Vagina (tissue), 2 donors: ENCODE measurements at regions not wholly inside any gene's neighbourhood (a gene's known extent, or its start where the extent isn't known, plus 50 kb on each side); places are given as distances from the start of the nearest gene placed in this dataset.
"Not testable (repeated sequence)": the region's sequence is repeated elsewhere in the genome, so short reads cannot be mapped to it uniquely, and the experiment has no call there.

Experiments used
- DNase-seq, 2 donors: peaks; one replicate each; pipeline ENCODE4 v3.0.0-alpha.2; 2017; ENCODE audit errors: extremely low spot score in 2 of 2
- H3K27ac ChIP-seq: fragments of 200-600 bp; sonication (generic); one replicate; pipeline ENCODE4 v1.5.1; 2019
- H3K27me3 ChIP-seq: fragments of 200-600 bp; sonication (generic); one replicate; pipeline ENCODE4 v1.5.1; 2019
- H3K36me3 ChIP-seq, 2 donors: fragments of 200-600 bp; sonication (generic); one replicate each; pipeline ENCODE4 v1.5.1; 2017 to 2019
- H3K4me1 ChIP-seq: fragments of 200-600 bp; sonication (generic); one replicate; pipeline ENCODE4 v1.5.1; 2019
- H3K4me3 ChIP-seq, 2 donors: fragments of 200-600 bp; sonication (generic); 1 replicate in 1 of 2; 2 replicates in 1 of 2; pipeline ENCODE4 v1.5.1; 2016 to 2019
- H3K9me3 ChIP-seq: fragments of 200-600 bp; sonication (generic); one replicate; pipeline ENCODE4 v1.5.1; 2019
- CTCF ChIP-seq, 3 experiments: fragments of 450-650 bp in 2 of 3; fragments of 200-600 bp in 1 of 3; sonication (generic) in 1 of 3; IDR thresholded peaks; one replicate each; pipeline ENCODE4 v1.5.1; 2017 to 2019; ENCODE audit warnings: antibody characterized with exemption in 3 of 3, mild to moderate bottlenecking in 2 of 3, moderate library complexity in 2 of 3
- POLR2A ChIP-seq, 2 donors: fragments of 450-650 bp; IDR thresholded peaks; one replicate each; pipeline ENCODE4 v1.6.1; 2017; ENCODE audit warnings: antibody characterized with exemption in 2 of 2, mild to moderate bottlenecking in 2 of 2, moderate library complexity in 2 of 2
- POLR2AphosphoS5 ChIP-seq, 2 donors: sonication (generic); formaldehyde crosslinking; IDR thresholded peaks; one replicate each; pipeline ENCODE4 v1.9.0; 2017; ENCODE audit warnings: antibody characterized with exemption in 2 of 2, mild to moderate bottlenecking in 2 of 2, low read depth in 1 of 2; ENCODE audit not compliant: insufficient read depth in 1 of 2
- intact Hi-C: fragments of 100-400 bp; cut with DNase I; formaldehyde crosslinking; loops from one replicate; pipeline ENCODE4 v1.15.1; 2023

GRCh38 chrX:155745792-155746191 is 133.0 kb upstream of the TMLHE start:
- no peaks in the 10 kb centered on the region for H3K36me3 ChIP-seq
- TF ChIP-seq CTCF (IDR thresholded peaks at IDR 0.05) (no peak), POLR2AphosphoS5 (IDR thresholded peaks at IDR 0.05; ENCODE audit: insufficient read depth in 1 of 2, low read depth in 1 of 2) (no peak), POLR2A (IDR thresholded peaks at IDR 0.05) (no peak)
- H3K4me1 ChIP-seq: no peaks in the 10 kb centered on the region
- no peak for DNase-seq
- no peak overlapping the region for H3K4me3 ChIP-seq
- intact Hi-C loops: no loop called here
- H3K9me3 ChIP-seq: no peaks in the 10 kb centered on the region
- H3K27me3 ChIP-seq: no peaks in the 10 kb centered on the region
- no peak overlapping the region for H3K27ac ChIP-seq

GRCh38 chrX:155744534-155744933 is 131.8 kb upstream of the TMLHE start:
- no peaks in the 10 kb centered on the region for H3K9me3 ChIP-seq
- H3K36me3 ChIP-seq: no peaks in the 10 kb centered on the region
- intact Hi-C loops: no loop called here
- H3K27me3 ChIP-seq: no peaks in the 10 kb centered on the region
- no peak overlapping the region for H3K27ac ChIP-seq
- DNase-seq: no peak
- H3K4me3 ChIP-seq: no peak overlapping the region
- H3K4me1 ChIP-seq: no peaks in the 10 kb centered on the region
- TF ChIP-seq CTCF (IDR thresholded peaks at IDR 0.05): no peak
- no peak for TF ChIP-seq POLR2AphosphoS5 (IDR thresholded peaks at IDR 0.05; ENCODE audit: insufficient read depth in 1 of 2, low read depth in 1 of 2)
- TF ChIP-seq POLR2A (IDR thresholded peaks at IDR 0.05): no peak

GRCh38 chrX:155728335-155728734 is 115.6 kb upstream of the TMLHE start:
- H3K9me3 ChIP-seq, H3K36me3 ChIP-seq, H3K27me3 ChIP-seq, H3K4me1 ChIP-seq, DNase-seq, intact Hi-C loops, H3K4me3 ChIP-seq, H3K27ac ChIP-seq: not testable (repeated sequence)

GRCh38 chrX:155718972-155719586 is 106.3 kb upstream of the TMLHE start:
- Histone ChIP-seq H3K4me3 (no peak overlapping the region), H3K9me3 (no peaks in the 10 kb centered on the region), H3K4me1 (no peaks in the 10 kb centered on the region), H3K27ac (no peak overlapping the region), H3K27me3 (no peaks in the 10 kb centered on the region), H3K36me3 (no peaks in the 10 kb centered on the region)
- no peak for TF ChIP-seq POLR2A (IDR thresholded peaks at IDR 0.05)
- intact Hi-C loops: no loop called here
- DNase-seq: no peak

GRCh38 chrX:155715141-155715540 is 102.4 kb upstream of the TMLHE start:
- no peaks in the 10 kb centered on the region for H3K36me3 ChIP-seq
- H3K27me3 ChIP-seq: no peaks in the 10 kb centered on the region
- no peak overlapping the region for H3K27ac ChIP-seq
- H3K4me1 ChIP-seq: no peaks in the 10 kb centered on the region
- DNase-seq: no peak
- TF ChIP-seq POLR2A (IDR thresholded peaks at IDR 0.05): no peak
- TF ChIP-seq CTCF (IDR thresholded peaks at IDR 0.05): no peak
- TF ChIP-seq POLR2AphosphoS5 (IDR thresholded peaks at IDR 0.05; ENCODE audit: insufficient read depth in 1 of 2, low read depth in 1 of 2): no peak
- intact Hi-C loops: no loop called here
- H3K9me3 ChIP-seq: no peaks in the 10 kb centered on the region
- no peak overlapping the region for H3K4me3 ChIP-seq

- TF ChIP-seq POLR2A (IDR thresholded peaks at IDR 0.05): no peak
- TF ChIP-seq CTCF (IDR thresholded peaks at IDR 0.05): no peak
- no peak for TF ChIP-seq POLR2AphosphoS5 (IDR thresholded peaks at IDR 0.05; ENCODE audit: insufficient read depth in 1 of 2, low read depth in 1 of 2)
- H3K4me1 ChIP-seq: no peaks in the 10 kb centered on the region
- no peaks in the 10 kb centered on the region for H3K27me3 ChIP-seq
- no peaks in the 10 kb centered on the region for H3K9me3 ChIP-seq
- no peak overlapping the region for H3K4me3 ChIP-seq
- no peak for DNase-seq
- no peak overlapping the region for H3K27ac ChIP-seq
- H3K36me3 ChIP-seq: no peaks in the 10 kb centered on the region
- intact Hi-C loops: no loop called here
Observed at GRCh38 chrX:155695419-155695818, 82.7 kb upstream of the TMLHE start.
